Epithelial cell of esophagus (primary cell): ENCODE measurements at regions not wholly inside any gene's neighbourhood (a gene's known extent, or its start where the extent isn't known, plus 50 kb on each side); places are given as distances from the start of the nearest gene placed in this dataset.

Experiments used
- DNase-seq: peaks from one replicate; pipeline ENCODE4 v3.0.0; 2010; ENCODE audit warnings: low read depth
- H3K4me3 ChIP-seq: 2 replicates; pipeline ENCODE4 v1.5.1; 2011; ENCODE audit warnings: mild to moderate bottlenecking, low read length, control low read depth
- CTCF ChIP-seq: IDR thresholded peaks from 2 replicates; pipeline ENCODE4 v1.5.1; 2011; ENCODE audit warnings: low read depth, mild to moderate bottlenecking, low read length, control low read depth, inconsistent platforms; ENCODE audit not compliant: insufficient read depth; ENCODE audit errors: missing control alignments

DNA sequence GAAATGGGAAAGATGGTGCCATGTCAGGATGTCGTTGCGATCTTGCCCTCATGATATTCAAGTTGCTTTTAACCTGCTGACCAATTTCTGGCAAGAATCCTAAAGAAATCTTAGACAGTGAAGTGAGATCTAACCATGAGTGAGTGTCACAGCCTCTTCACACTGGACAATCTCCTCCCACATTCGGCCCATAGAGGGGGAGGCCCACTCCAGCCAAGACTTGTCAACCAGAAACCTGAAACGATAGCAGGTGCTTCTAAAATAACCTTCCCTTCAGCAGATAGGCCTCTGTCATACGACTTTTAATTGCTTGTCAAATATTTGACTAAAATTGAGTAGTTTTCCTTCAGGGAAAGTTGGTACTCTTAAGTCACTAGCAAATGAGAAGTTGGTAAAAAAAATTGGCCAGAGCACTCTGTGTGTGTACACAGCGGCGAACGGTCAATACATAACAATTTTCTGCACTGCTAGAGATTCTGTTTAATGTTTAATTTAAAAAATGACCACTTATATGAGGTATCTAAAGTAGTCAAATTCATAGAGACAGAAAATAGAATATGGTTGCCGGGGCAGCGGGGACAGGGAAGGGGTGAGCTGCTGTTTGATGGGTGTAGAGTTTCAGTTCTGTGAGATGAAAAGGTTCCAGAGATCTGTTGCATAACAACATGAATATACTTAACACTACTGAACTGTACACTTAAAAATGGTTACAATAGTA, 110.2 kb downstream of the VAPA start:
- DNase-seq: no peak
- TF ChIP-seq CTCF: no peak
- H3K4me3 ChIP-seq: no peak overlapping the region

DNA sequence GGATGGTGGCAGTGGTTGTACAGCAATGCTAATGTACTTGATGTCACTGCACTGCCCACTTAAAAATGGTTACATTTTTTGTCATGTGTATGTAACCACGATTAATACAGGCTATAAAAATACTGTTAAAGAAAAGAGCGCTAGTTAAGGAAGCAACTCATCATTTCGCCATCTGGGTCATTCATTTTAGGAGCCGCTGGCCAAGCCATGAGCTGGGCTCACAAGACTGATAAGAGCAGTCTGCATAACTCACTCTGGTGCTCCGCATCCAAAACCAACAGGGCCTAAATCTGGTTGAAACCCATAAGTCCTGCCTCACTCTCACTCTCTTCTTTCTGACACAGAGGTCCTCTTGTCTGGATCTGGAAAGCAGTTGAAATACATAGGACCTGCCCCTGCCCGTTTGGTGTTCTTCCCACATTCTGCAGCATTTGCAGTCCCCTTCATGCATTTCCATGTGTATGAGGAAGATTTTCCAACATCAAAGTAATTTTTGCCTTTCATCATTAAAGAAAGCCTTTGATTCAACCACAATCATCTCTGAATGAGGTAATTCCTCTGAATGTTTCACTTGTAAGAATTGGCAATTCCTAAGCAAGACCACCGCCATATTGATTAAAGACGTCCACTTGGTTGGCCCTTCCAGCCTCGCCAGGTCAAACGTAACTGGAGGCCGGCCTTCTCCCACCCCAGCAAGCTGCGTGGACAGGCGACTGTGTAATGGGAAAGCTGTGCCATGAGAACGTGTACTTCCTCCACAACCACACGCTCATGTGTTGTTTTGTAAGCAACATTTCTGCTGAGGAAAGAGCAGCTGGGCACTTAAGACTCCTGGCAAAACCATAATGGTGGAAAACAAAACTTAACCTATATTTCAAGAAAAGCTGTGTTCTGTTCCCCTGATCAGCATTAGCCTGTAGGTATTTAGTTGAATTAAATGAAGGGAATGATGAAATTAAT, 112.2 kb downstream of the VAPA start:
- no peak overlapping the region for H3K4me3 ChIP-seq
- no peak for TF ChIP-seq CTCF
- DNase-seq: no peak

GRCh38 chr18:10027031-10027430, 113.2 kb downstream of the VAPA start:
- no peak overlapping the region for H3K4me3 ChIP-seq
- TF ChIP-seq CTCF: no peak
- no peak for DNase-seq

GRCh38 chr18:10027461-10027860, 113.6 kb downstream of the VAPA start:
- no peak overlapping the region for H3K4me3 ChIP-seq
- no peak for TF ChIP-seq CTCF
- DNase-seq: no peak

DNA sequence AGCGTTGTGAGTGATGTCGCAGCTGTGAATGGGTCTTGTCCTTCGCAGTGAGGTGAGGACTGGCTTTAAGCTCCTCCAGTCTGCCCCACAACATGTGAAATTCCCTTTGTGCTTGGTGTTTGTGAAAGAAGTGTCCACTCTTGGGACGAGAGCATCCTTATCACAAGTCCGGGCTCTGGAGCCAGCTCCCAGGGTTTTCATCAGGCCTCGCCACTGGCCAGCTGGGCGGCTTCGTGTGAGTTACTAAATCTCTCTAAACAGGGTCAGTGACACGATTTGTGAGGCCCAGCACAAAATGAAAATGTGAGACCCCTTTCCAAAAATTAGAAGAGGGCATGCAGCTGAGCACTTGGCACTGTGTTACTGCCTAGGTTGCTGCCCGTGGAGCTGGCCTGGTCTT, 115.9 kb downstream of the VAPA start:
- no peak for TF ChIP-seq CTCF
- no peak overlapping the region for H3K4me3 ChIP-seq
- DNase-seq: no peak

- no peak for DNase-seq
- TF ChIP-seq CTCF: no peak
- H3K4me3 ChIP-seq: no peak overlapping the region
These were observed 117.2 kb downstream of the VAPA start for GRCh38 chr18:10030816-10031541.
